Fibroblast of skin of scalp (primary cell): ENCODE measurements at regions not wholly inside any gene's neighbourhood (a gene's known extent, or its start where the extent isn't known, plus 50 kb on each side); places are given as distances from the start of the nearest gene placed in this dataset.

Source experiments
- DNase-seq: peaks from one replicate; pipeline ENCODE4 v3.0.0-alpha.2; 2013

DNA sequence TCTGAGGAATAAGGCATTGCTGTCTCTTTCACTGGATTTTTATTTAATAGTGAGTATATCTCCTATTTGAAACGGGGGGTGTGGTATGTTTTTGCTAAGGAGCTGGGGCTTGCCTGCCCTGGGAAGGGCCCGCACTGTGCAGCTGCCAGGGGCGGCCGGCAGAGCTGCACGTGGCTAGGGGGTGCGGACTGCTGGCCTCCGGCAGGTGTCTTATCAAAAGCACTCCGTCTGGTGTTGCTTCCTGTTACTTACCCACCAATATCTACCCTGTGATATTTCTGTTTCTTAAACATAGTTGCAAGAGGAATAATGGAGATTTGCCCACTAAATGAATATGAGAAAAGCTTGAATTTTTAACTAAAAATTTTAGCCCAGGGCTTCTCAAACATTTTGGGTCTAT is 232.0 kb downstream of the IRX1 start:
- DNase-seq = no peak

DNA sequence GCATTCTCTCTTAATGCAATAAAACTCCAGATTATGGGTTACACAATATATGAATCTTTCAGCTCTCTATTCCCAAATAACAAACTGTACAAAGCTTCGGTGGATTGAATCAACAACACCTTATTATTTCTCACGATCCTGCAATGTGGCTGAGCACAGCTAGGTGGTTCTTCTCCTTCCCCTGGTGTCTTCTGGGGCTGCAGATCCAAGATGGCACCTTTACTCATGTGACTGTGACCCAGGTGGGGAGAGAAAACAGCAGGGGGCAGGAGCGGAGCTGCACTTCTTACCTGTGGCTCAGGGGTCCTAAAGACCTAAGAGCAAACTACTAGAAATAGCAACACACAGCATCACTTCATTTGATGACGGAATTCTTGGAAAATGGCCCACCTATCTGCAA is 233.1 kb downstream of the IRX1 start:
- no peak for DNase-seq

DNA sequence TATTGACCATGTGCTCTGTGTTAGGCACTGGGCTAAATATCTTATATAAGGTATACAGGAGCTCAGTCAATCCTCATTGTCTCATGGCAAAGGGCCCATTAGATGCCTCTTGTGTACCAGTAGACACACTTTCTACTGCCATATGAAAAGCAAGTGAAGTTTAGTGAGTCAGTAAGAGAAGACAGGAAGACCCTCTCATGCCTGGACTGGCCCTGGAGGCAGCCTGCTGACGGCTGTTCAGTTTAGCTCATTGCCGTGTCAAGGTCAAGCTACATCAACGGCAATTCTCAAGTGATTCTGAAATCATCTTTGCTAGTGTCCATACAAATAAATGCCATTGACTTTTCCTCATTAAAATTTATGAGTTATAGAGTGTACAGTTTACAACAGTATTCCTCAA is 237.9 kb downstream of the IRX1 start:
- no peak for DNase-seq

DNA sequence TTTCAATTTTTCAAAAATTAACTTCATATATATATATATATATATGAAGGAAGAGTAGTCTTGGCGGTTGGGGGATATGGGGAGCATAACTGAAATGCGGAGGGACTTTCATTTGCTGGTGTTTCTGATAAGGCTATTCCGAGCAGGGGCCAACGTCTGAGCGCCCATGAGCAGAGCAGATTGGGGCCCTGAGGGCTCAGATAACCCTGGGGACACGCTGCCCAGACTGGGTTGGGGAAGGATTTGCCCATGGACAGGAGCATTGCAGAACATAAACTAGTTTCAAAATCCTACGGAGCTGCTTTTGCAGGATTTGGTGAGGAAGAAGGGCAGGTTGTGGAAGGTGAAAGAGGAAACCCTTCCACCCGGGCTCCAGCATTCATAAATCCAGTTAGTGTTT is 240.2 kb downstream of the IRX1 start:
- no peak for DNase-seq

- DNase-seq = no peak
Observed at GRCh38 chr5:3836528-3836927, 240.9 kb downstream of the IRX1 start.

DNA sequence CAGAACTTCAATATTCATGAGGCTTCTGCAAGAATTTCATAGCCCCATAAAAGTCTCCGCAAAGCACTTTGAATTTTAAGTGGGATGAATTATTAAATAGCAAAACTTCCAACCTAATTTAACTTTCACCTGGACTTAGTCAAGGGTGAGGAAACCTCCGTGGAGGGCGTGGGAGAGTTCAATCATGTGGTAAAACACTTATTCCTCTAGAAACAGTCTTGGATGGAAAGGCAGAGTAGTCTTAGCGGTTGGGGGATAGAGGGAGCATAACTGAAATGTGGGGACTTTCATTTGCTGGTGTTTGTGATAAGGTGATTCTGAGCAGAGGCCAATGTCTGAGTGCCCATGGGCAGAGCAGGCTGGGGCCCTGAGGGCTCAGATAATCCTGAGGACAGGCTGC is 241.9 kb downstream of the IRX1 start:
- no peak for DNase-seq

DNA sequence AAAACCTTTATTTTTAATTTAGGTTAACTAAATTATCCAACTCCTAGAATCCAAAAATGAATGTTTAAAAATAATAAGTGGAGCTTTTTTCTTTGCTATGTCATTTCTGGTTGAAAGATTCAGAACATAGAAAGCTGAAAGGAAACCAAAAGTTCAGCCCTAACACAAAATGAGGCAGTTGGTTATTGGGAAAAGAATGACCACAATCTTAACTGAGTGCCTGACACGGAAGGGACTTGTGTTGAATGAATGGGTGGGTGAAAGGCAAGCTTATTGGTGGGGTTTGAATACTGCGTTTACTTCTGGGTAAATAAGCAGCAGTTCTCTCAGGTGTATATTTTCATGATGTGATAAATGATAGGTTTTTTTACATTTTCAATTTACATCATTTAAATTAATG is 243.5 kb downstream of the IRX1 start:
- DNase-seq = no peak

- no peak for DNase-seq
Observed at GRCh38 chr5:3842591-3842990, 247.0 kb downstream of the IRX1 start.

DNA sequence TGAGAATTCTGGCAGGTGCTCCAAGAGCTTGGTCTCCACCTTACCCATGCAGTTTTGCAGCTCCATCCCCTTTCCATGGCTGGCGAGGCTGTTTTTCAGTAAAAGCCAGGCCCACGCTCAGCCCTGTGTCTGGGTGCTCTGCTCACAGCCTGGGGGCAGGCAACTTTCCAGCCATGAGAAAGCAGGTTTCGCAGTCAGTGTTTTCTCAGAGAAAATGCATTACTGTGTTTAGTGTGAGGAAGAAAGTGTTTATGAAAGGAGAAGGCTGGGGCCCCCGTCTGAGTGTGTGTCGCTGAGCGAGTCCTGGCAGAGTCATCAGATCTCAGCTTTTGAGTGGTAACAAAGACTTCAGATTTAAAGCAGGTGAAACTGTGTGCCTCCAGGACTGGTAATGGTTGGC is 248.1 kb downstream of the IRX1 start:
- no peak for DNase-seq

DNA sequence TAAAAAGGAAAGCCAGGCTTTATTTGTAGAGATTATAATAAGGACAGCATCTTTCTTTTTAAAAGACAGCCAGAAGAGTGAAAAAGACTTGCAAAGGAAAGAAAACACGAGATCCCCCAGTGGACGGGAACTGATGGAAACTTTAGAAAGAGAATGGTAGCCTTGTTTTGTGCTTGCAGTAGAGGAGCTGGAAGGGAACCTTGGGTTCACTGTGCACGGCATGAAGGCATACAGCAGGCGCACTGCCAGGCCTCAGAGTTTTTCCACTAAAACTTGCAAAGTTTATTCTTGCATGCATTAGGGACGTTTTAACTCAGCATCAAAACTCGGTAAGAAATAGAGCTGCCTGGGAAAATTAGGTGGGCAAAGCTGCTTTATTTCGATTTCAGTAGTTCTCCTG is 248.6 kb downstream of the IRX1 start:
- DNase-seq = no peak

- peak; percentile 57 for DNase-seq
Observed at GRCh38 chr5:3845230-3845629, 249.6 kb downstream of the IRX1 start.

GRCh38 chr5:3852161-3852916 is 256.7 kb downstream of the IRX1 start:
- no peak for DNase-seq

GRCh38 chr5:3853362-3853761 is 257.7 kb downstream of the IRX1 start:
- DNase-seq = no peak

DNA sequence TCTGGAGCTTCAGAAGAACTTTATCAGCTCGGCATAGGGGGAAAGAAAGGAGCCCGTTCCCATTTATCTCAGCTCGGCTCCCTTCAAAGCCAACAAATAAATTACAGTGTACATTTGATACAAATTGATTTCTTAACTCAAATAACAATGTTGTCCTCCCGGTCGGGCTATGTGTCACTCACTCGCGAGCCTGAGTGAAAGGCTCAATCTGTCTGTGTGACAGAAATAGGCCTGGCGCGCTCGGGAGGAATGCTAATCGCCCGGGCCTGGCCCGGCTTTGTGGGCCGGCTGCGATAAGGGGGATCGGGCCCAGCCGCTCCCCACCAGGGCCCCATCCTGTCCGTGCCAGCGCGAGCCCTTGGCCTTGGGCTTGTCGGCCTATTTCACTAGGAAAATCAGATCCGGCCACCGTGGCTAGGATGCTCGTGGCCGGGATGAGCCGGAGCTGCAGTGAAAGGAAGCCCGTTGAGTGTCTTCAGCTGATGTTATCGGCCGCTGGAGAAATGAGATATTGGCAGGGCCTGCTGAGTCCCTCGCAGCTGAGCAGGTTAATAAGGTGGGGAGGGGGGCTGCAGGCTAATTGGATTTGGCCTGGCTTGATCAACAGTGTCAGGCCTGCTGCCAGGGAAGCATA is 258.7 kb downstream of the IRX1 start:
- no peak for DNase-seq

GRCh38 chr5:3856036-3856435 is 260.4 kb downstream of the IRX1 start:
- no peak for DNase-seq

- no peak for DNase-seq
Observed at GRCh38 chr5:3858524-3858923, 262.9 kb downstream of the IRX1 start.

- no peak for DNase-seq
Observed at GRCh38 chr5:3862906-3863305, 267.3 kb downstream of the IRX1 start.

DNA sequence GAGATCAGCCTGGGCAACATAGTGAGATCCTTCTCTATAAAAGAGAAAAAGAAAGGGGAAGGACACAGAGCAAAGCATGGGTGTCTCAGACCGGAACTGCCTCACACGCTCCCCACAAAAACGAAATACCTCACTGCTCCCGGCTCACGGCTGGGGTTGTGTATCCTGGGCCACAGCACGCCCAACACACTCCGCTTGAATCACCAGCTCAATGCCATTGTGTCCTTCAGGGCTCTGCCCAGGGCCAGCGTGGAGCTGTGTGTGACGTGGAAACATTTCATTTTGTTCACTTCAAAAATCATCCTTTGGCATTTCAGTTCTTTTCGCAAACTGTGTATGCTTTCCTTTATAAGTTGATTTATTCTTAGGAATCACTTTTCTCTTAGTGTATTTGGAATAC is 279.5 kb downstream of the IRX1 start:
- DNase-seq = no peak

- DNase-seq = no peak
Observed at GRCh38 chr5:3878267-3878666, 282.6 kb downstream of the IRX1 start.

- no peak for DNase-seq
Observed at GRCh38 chr5:3883040-3883439, 287.4 kb downstream of the IRX1 start.

- no peak for DNase-seq
Observed at GRCh38 chr5:3886524-3887451, 291.2 kb downstream of the IRX1 start.

DNA sequence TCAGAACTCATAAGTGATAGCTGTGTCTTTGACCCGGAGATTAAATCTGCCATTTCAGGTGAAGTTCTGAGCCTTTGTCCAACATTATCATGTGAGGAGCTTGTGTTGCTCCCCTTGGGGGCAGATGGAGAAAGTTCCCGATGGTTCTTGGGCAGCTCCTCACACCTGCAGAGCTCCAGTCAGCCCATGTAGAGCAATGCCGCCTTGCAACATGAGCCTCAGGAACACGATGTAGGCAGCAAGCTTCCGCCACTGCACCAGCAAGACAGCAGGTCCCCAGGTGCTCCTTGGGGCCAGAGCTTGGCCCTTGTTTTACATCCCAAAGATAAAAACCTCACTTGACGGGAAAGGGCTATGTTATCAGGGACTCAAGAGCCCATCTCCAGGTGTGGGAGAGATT is 292.7 kb downstream of the IRX1 start:
- DNase-seq = no peak

GRCh38 chr5:3889412-3890142 is 293.9 kb downstream of the IRX1 start:
- no peak for DNase-seq
